ENCODE measurements at regions not wholly inside any gene's neighbourhood (a gene's known extent, or its start where the extent isn't known, plus 50 kb on each side); places are given as distances from the start of the nearest gene placed in this dataset.

GRCh38 chr2:128451084-128452023 lies 132.7 kb upstream of the HS6ST1 start:
- no peak for DNase-seq (ENCODE audit: low read depth)

DNA sequence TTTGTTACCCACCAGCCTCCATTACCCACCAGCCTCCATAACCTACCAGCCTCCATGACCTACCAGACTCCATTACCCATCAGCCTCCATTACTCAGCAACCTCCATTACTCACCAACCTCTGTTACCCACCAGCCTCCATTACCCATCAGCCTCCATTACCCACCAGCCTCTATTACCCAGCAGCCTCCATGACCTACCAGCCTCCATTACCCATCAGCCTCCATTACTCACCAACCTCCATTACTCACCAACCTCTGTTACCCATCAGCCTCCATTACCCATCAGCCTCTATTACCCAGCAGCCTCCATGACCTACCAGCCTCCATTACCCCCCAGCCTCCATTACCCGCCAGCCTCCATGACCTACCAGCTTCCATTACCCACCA lies 133.3 kb upstream of the HS6ST1 start:
- no peak for TF ChIP-seq CTCF (IDR thresholded peaks at IDR 0.05; ENCODE audit: low read length, missing control alignments)
- H3K4me3 ChIP-seq (replicated peaks; ENCODE audit: low read depth, low read length): no peak overlapping the region
- no peak for DNase-seq (ENCODE audit: low read depth)

More at GRCh38 chr2:128451084-128452023, 132.7 kb upstream of the HS6ST1 start:
- no peak overlapping the region for H3K4me3 ChIP-seq (replicated peaks; ENCODE audit: low read depth, low read length)
- no peak for TF ChIP-seq CTCF (IDR thresholded peaks at IDR 0.05; ENCODE audit: low read length, missing control alignments)

DNA sequence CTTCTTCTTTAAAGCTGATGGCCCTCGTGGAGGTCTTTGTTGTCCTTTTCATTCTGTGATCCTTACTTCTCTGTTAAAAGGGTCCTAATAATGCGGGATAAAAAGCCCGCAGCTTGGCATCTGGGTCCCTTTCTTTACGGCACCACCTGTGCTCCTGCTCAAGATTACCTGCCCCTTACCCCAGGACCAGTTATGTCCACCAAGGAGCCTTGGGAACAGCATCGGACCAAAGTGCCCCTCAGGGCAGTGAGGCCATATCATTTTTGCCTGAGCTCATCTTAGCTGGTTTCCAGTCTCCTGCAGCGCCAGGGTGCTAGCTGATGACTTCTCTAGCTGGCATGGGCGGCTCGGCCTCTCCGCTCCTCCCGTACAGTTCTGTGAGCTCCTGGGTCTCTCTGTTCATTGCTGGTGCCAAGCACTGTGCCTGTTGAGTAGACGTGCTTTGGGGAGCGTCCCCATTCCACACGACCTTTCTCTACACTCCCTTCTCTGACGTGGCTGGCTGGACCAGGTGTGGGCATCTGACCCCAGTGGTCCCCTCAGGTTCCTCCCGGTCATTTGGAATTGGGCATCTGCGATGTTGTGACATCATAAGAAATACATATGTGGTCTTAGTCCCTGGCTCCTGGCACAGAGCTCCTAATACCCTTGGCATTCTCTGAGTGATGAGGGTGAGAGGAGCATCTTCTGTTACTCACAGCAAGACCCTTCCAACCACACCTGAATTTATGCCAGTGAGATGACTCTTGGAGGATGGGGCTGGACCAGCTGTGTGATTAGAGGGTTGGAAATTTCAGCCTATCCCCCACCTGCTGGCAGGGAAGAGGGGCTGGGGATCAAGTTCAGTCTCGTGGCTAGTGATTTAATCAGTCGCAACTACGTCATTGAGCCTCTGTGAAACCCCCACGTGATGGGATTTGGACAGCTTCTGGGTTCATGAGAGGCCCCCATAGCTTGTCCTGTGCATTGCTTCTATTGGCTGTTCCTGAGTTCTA lies 134.2 kb upstream of the HS6ST1 start:
- no peak overlapping the region for H3K4me3 ChIP-seq (replicated peaks; ENCODE audit: low read depth, low read length)
- no peak for DNase-seq (ENCODE audit: low read depth)
- TF ChIP-seq CTCF (IDR thresholded peaks at IDR 0.05; ENCODE audit: low read length, missing control alignments): no peak

GRCh38 chr2:128454980-128455720 lies 136.5 kb upstream of the HS6ST1 start:
- H3K4me3 ChIP-seq (replicated peaks; ENCODE audit: low read depth, low read length): no peak overlapping the region
- no peak for TF ChIP-seq CTCF (IDR thresholded peaks at IDR 0.05; ENCODE audit: low read length, missing control alignments)
- no peak for DNase-seq (ENCODE audit: low read depth)

DNA sequence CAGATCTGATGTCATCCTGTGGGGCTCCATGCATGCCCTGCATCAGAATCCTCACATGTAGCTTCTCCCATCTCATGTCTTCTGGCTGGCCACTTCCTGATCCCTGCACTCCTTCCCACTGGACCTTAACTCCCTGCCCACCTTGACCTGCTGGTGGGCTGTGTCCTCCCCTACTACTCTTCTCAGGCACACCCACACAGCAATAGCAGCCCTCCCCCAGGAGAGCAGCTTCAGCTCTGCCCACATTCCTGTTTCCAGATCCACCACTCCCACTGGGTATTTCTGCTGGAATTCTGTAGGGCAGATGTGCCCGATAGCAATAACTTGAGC lies 137.0 kb upstream of the HS6ST1 start:
- DNase-seq (ENCODE audit: low read depth): no peak
- no peak overlapping the region for H3K4me3 ChIP-seq (replicated peaks; ENCODE audit: low read depth, low read length)
- no peak for TF ChIP-seq CTCF (IDR thresholded peaks at IDR 0.05; ENCODE audit: low read length, missing control alignments)

DNA sequence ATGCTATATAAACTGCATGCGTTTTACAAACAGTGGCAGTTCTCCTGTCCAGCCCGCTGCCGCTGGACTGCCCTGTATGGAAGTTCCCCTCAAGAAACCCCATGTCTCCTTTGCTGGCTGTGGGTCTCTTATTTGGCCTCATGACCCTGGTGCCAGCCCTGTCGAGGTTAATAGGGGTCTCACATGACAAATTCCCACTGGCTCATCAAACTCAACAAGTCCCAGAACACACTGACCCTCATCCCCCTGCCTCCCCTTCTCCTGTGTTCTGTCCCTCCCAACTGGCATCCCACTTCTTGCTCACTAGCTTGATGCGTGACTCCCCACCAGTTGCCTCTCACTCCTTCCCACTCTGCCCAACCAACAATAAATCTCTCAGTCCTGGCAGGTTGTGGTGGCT lies 137.6 kb upstream of the HS6ST1 start:
- H3K4me3 ChIP-seq (replicated peaks; ENCODE audit: low read depth, low read length): no peak overlapping the region
- no peak for DNase-seq (ENCODE audit: low read depth)
- TF ChIP-seq CTCF (IDR thresholded peaks at IDR 0.05; ENCODE audit: low read length, missing control alignments): no peak
